B cell (primary cell): ENCODE measurements at regions not wholly inside any gene's neighbourhood (a gene's known extent, or its start where the extent isn't known, plus 50 kb on each side); places are given as distances from the start of the nearest gene placed in this dataset.

Experiments
- ATAC-seq: fragments of 200-7000 bp; cut with Tn5 transposase; one replicate; pipeline ENCODE4 v1.10.0; 2021; ENCODE audit warnings: low read depth, mild to moderate bottlenecking, moderate number of reproducible peaks, moderate library complexity
- CTCF ChIA-PET: fragments of 350-600 bp; sonication (Branson Sonifier 250); formaldehyde crosslinking; loops from one replicate; lab custom pipeline; 2021; ENCODE audit warnings: antibody characterized with exemption, inconsistent platforms; lab: Charles Lee
- POLR2A ChIA-PET: fragments of 350-600 bp; sonication (Branson Sonifier 250); formaldehyde crosslinking; loops from one replicate; lab custom pipeline; 2021; ENCODE audit warnings: antibody characterized with exemption; lab: Charles Lee
- DNase-seq: peaks from one replicate; pipeline ENCODE4 v3.0.0; 2013
- H2AFZ ChIP-seq: 2 replicates; pipeline ENCODE4 v1.6.1; 2012; ENCODE audit warnings: mild to moderate bottlenecking, low read depth, low read length; ENCODE audit not compliant: insufficient read depth, poor library complexity, severe bottlenecking
- H3K27ac ChIP-seq, 2 donors: 1 replicate in 1 of 2; 2 replicates in 1 of 2; pipeline ENCODE4 v1.5.1; 2012 to 2013; ENCODE audit warnings: low read length in 2 of 2, mild to moderate bottlenecking in 2 of 2, moderate library complexity in 1 of 2
- H3K27me3 ChIP-seq, 4 experiments: fragments of 200-600 bp in 1 of 4; sonication (generic) in 1 of 4; replicated peaks in 1 of 4; 1 replicate in 2 of 4; 2 replicates in 2 of 4; pipeline versions ENCODE4 v1.6.1 to v1.7.0; 2013 to 2016; ENCODE audit warnings: low read length in 3 of 4, mild to moderate bottlenecking in 2 of 4, mixed read lengths in 1 of 4, moderate library complexity in 1 of 4; ENCODE audit not compliant: insufficient read depth in 4 of 4, control insufficient read depth in 3 of 4; ENCODE audit errors: control extremely low read depth in 1 of 4
- H3K36me3 ChIP-seq, 2 experiments: replicated peaks in 1 of 2; 1 replicate in 1 of 2; 2 replicates in 1 of 2; pipeline versions ENCODE4 v1.6.1 to v1.7.1; 2013; ENCODE audit warnings: low read length in 1 of 2; ENCODE audit not compliant: insufficient read depth in 2 of 2, control insufficient read depth in 1 of 2; ENCODE audit errors: control extremely low read depth in 1 of 2, extremely low read depth in 1 of 2
- H3K4me1 ChIP-seq, 2 donors: fragments of 200-600 bp in 1 of 2; sonication (generic) in 1 of 2; 1 replicate in 1 of 2; 2 replicates in 1 of 2; pipeline versions ENCODE4 v1.5.1 to v1.6.1; 2013 to 2017; ENCODE audit warnings: low read length in 2 of 2; ENCODE audit not compliant: control insufficient read depth in 2 of 2, insufficient read depth in 2 of 2
- H3K4me2 ChIP-seq: replicated peaks from 2 replicates; pipeline ENCODE3; 2012; ENCODE audit warnings: mild to moderate bottlenecking, low read depth, low read length; ENCODE audit not compliant: poor library complexity, severe bottlenecking
- H3K4me3 ChIP-seq, 5 experiments: fragments of 200-600 bp in 1 of 5; sonication (generic) in 1 of 5; 1 replicate in 3 of 5; 2 replicates in 2 of 5; pipeline versions ENCODE4 v1.5.1 to v1.7.0; 2011 to 2016; ENCODE audit warnings: low read length in 4 of 5, mild to moderate bottlenecking in 4 of 5, low read depth in 2 of 5, control low read depth in 1 of 5, moderate library complexity in 1 of 5; ENCODE audit not compliant: insufficient read depth in 1 of 5; ENCODE audit errors: control extremely low read depth in 1 of 5, extremely low read depth in 1 of 5
- H3K79me2 ChIP-seq: fragments of 200-600 bp; sonication (generic); one replicate; pipeline ENCODE4 v1.6.0; 2016; ENCODE audit warnings: low read length; ENCODE audit not compliant: control insufficient read depth, insufficient read depth
- H3K9ac ChIP-seq: fragments of 200-600 bp; sonication (generic); 2 replicates; pipeline ENCODE4 v1.6.1; 2017; ENCODE audit warnings: mild to moderate bottlenecking, low read length, moderate library complexity
- H3K9me3 ChIP-seq, 3 donors: one replicate each; pipeline versions ENCODE4 v1.6.1 to v1.7.1; 2013; ENCODE audit warnings: low read length in 2 of 3; ENCODE audit not compliant: control insufficient read depth in 2 of 3, insufficient read depth in 1 of 3; ENCODE audit errors: control extremely low read depth in 1 of 3
- H4K20me1 ChIP-seq: 2 replicates; pipeline ENCODE4 v1.6.0; 2012; ENCODE audit warnings: mild to moderate bottlenecking, low read length; ENCODE audit not compliant: insufficient read depth, control insufficient read depth, poor library complexity, severe bottlenecking
- H3K27ac Mint-ChIP-seq: one replicate; pipeline ENCODE4 v1.8.0; 2021; ENCODE audit warnings: mixed read lengths
- H3K27me3 Mint-ChIP-seq: one replicate; pipeline ENCODE4 v1.8.0; 2021; ENCODE audit warnings: mixed read lengths
- H3K4me1 Mint-ChIP-seq: one replicate; pipeline ENCODE4 v1.8.0; 2021; ENCODE audit warnings: mixed read lengths
- H3K4me3 Mint-ChIP-seq: one replicate; pipeline ENCODE4 v1.8.0; 2021; ENCODE audit warnings: mixed read lengths
- H3K9me3 Mint-ChIP-seq: one replicate; pipeline ENCODE4 v1.8.0; 2022; ENCODE audit warnings: mixed read lengths; ENCODE audit not compliant: insufficient read depth
- EZH2 ChIP-seq: IDR thresholded peaks from 2 replicates; pipeline ENCODE4 v1.6.1; 2012; ENCODE audit warnings: borderline replicate concordance, low read depth, mild to moderate bottlenecking, moderate library complexity, low read length; ENCODE audit not compliant: insufficient read depth, poor library complexity, severe bottlenecking
- WGBS: methylation state at CpG from one replicate; pipeline ENCODE4 v1.1.5; 2013; ENCODE audit warnings: missing lambda C conversion rate; ENCODE audit not compliant: insufficient coverage; 5-methylcytosine and 5-hydroxymethylcytosine counted together
- intact Hi-C: fragments of 100-400 bp; cut with micrococcal nuclease; formaldehyde crosslinking; loops from one replicate; pipeline ENCODE4 v1.10.0; 2022
- TF ChIP-seq, protein P1 (sequence below): fragments of 200-600 bp; IDR thresholded peaks from one replicate; pipeline ENCODE4 v1.8.0; 2022; ENCODE audit warnings: antibody characterized with exemption, mild to moderate bottlenecking

DNA sequence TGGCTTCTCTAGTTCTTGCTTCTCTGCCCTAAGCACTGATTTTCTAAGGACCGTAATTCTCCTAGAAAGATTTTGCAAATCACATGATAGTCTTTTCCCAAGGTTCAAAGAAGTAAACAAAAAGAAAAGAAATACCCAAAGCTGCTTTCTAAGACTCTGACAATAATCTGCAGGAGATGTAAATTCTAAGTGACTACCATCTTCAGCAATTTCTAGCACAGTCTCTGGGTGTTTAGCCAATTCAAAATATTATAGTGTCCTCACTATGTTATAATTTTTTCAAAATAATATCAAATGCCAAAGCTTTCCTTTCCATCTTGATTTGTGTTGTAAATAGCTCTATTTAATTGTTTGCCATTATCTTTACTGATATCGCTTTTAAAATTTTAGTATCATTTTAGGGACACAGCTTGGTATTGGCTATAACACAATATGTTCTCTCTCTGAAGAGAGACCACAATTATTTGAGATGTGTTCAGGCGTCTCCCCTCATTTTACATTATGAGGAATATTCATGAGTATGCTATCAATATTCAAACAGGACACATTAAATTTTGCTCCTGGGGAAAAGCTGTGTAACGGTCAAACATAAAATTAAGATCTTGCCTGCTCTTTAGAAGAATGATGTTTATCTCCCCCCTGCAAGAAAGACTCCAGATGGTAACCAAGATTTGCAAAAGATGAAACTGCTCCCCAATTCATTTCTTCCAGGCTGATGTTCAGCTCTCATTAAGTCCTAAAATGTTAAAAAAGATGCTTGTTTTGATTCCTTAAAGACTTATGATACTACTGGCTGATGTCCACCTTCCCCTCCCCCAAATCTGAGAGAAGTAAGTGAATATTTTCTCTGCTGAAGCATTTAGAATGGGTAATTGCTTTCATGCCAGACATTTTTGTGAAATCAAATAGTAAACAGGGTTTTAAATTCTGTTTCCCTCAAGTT, 191.9 kb upstream of the WDR11 start:
- TF ChIP-seq, protein P1, sequence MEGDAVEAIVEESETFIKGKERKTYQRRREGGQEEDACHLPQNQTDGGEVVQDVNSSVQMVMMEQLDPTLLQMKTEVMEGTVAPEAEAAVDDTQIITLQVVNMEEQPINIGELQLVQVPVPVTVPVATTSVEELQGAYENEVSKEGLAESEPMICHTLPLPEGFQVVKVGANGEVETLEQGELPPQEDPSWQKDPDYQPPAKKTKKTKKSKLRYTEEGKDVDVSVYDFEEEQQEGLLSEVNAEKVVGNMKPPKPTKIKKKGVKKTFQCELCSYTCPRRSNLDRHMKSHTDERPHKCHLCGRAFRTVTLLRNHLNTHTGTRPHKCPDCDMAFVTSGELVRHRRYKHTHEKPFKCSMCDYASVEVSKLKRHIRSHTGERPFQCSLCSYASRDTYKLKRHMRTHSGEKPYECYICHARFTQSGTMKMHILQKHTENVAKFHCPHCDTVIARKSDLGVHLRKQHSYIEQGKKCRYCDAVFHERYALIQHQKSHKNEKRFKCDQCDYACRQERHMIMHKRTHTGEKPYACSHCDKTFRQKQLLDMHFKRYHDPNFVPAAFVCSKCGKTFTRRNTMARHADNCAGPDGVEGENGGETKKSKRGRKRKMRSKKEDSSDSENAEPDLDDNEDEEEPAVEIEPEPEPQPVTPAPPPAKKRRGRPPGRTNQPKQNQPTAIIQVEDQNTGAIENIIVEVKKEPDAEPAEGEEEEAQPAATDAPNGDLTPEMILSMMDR = no peak
- intact Hi-C loops = no loop called here
- Histone ChIP-seq H2AFZ (no peak overlapping the region), H3K36me3 (no peaks in the 10 kb centered on the region), H3K79me2 (no peaks in the 10 kb centered on the region), H3K4me3 (no peak overlapping the region), H3K27me3 (no peaks in the 10 kb centered on the region), H3K4me1 (no peaks in the 10 kb centered on the region), H3K27ac (no peak overlapping the region), H3K9ac (no peak overlapping the region), H3K9me3 (no peaks in the 10 kb centered on the region), H3K4me2 (no peak overlapping the region), H4K20me1 (no peaks in the 10 kb centered on the region)
- H3K27me3 Mint-ChIP-seq = peaks cover 12% of the 10 kb centered on the region
- no peaks in the 10 kb centered on the region for H3K4me1 Mint-ChIP-seq
- H3K9me3 Mint-ChIP-seq = no peaks in the 10 kb centered on the region
- POLR2A ChIA-PET = no interaction called here
- ATAC-seq (no peak), DNase-seq (no peak)
- CTCF ChIA-PET = interaction anchor here (1.4 kb wide), 1 partner anchor 13 kb away, joined by 3 read pairs; no protein-coding TSS in a partner anchor
- H3K4me3 Mint-ChIP-seq = no peak overlapping the region
- H3K27ac Mint-ChIP-seq = no peak overlapping the region
- 83% methylated on average over 1 of the region's 4 CpGs for WGBS

DNA sequence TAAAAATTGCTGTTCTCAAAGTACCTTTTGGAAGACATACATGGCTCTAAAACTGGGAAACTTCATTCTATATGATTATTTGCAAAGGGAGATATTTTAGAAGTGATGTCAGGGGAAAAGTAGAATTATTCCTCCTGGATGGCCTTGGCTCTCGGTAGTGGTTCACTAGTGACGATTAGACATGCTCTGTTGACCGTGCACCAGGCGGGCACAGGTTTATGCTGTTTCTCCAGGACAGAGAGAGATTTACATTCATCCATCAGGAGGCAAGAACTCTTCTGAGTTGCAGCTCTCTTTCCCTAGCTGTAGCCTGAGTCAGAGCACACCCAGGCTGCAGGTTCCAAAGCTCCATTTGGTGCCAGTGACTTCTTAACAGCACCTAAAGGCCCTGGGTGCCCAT, 184.9 kb upstream of the WDR11 start:
- Mint-ChIP-seq H3K4me1 (no peaks in the 10 kb centered on the region), H3K9me3 (no peaks in the 10 kb centered on the region), H3K4me3 (no peak overlapping the region), H3K27me3 (peaks cover 8% of the 10 kb centered on the region), H3K27ac (no peak overlapping the region)
- Histone ChIP-seq H3K4me3 (no peak overlapping the region), H3K4me2 (no peak overlapping the region), H4K20me1 (no peaks in the 10 kb centered on the region), H3K27me3 (no peaks in the 10 kb centered on the region), H3K9ac (no peak overlapping the region), H3K9me3 (peaks cover 0 to 5% (median 0%) of the 10 kb centered on the region in 3 donors), H3K79me2 (no peaks in the 10 kb centered on the region), H3K27ac (no peak overlapping the region), H3K4me1 (no peaks in the 10 kb centered on the region), H3K36me3 (no peaks in the 10 kb centered on the region), H2AFZ (no peak overlapping the region)
- ATAC-seq (no peak), DNase-seq (no peak)
- WGBS = 89% methylated on average over 4 of the region's 4 CpGs
- TF ChIP-seq EZH2 = no peak
- TF ChIP-seq, protein P1 = no peak
- intact Hi-C loops = no loop called here
- ChIA-PET CTCF (interaction anchor here (0.6 kb wide), 1 partner anchor 133 kb away, joined by 4 read pairs; no protein-coding TSS in a partner anchor), POLR2A (no interaction called here)
